Transverse colon (tissue), 4 donors: ENCODE measurements at regions not wholly inside any gene's neighbourhood (a gene's known extent, or its start where the extent isn't known, plus 50 kb on each side); places are given as distances from the start of the nearest gene placed in this dataset.

Source experiments
- DNase-seq: peaks from one replicate; pipeline ENCODE4 v3.0.0-alpha.2; 2019
- H3K27ac ChIP-seq, 4 donors: fragments of 200-600 bp; sonication (generic); 2 replicates each; pipeline ENCODE4 v1.5.1; 2016 to 2018; ENCODE audit warnings: inconsistent platforms in 4 of 4
- H3K27me3 ChIP-seq: fragments of 200-600 bp; sonication (generic); 2 replicates; pipeline ENCODE4 v1.5.1; 2017; ENCODE audit warnings: inconsistent platforms
- H3K36me3 ChIP-seq, 4 donors: fragments of 200-600 bp; sonication (generic); 2 replicates each; pipeline ENCODE4 v1.5.1; 2017 to 2019; ENCODE audit warnings: inconsistent platforms in 4 of 4
- H3K4me1 ChIP-seq, 4 donors: fragments of 200-600 bp; sonication (generic); 2 replicates each; pipeline ENCODE4 v1.5.1; 2017 to 2020; ENCODE audit warnings: inconsistent platforms in 4 of 4
- H3K4me3 ChIP-seq, 4 donors: fragments of 200-600 bp; sonication (generic); 1 replicate in 1 of 4; 2 replicates in 3 of 4; pipeline versions ENCODE4 v1.5.1 to v1.6.1; 2017 to 2019; ENCODE audit warnings: inconsistent platforms in 4 of 4
- H3K9me3 ChIP-seq, 2 donors: fragments of 200-600 bp; sonication (generic); 2 replicates each; pipeline ENCODE4 v1.5.1; 2017 to 2019; ENCODE audit warnings: inconsistent platforms in 2 of 2
- EP300 ChIP-seq: sonication (generic); formaldehyde crosslinking; IDR thresholded peaks from one replicate; pipeline ENCODE4 v1.6.1; 2017; ENCODE audit warnings: antibody characterized with exemption, low read depth
- POLR2A ChIP-seq: fragments of 450-650 bp; IDR thresholded peaks from one replicate; pipeline ENCODE4 v1.6.1; 2016; ENCODE audit warnings: antibody characterized with exemption, mild to moderate bottlenecking, moderate library complexity
- POLR2AphosphoS5 ChIP-seq, 3 donors: sonication (generic); formaldehyde crosslinking; IDR thresholded peaks; one replicate each; pipeline ENCODE4 v1.6.1; 2016; ENCODE audit warnings: antibody characterized with exemption in 3 of 3
- WGBS, 2 donors: methylation state at CpG; one replicate each; pipeline ENCODE4 v1.1.5; 2018; ENCODE audit warnings: low coverage in 1 of 2; 5-methylcytosine and 5-hydroxymethylcytosine counted together
- in situ Hi-C, 4 donors: fragments of 200-750 bp; cut with MboI; loops; one replicate each; pipeline versions ENCODE4 v1.15.0 to v1.15.1; 2017; ENCODE audit warnings: low sequenced_read_pairs in 3 of 4, low pct_ligation_motif_present in 1 of 4, low pct_unique_long_range_greater_than_20kb in 1 of 4
- intact Hi-C: fragments of 100-400 bp; cut with DNase I; formaldehyde crosslinking; loops from one replicate; pipeline ENCODE4 v1.15.1; 2023; ENCODE audit warnings: low total_unique reads
- TF ChIP-seq, protein P1 (sequence below), 5 experiments: fragments of 200-600 bp in 3 of 5; fragments of 450-650 bp in 2 of 5; sonication (generic) in 3 of 5; IDR thresholded peaks; 1 replicate in 2 of 5; 2 replicates in 3 of 5; pipeline ENCODE4 v1.5.1; 2016 to 2017; ENCODE audit warnings: antibody characterized with exemption in 5 of 5, inconsistent platforms in 3 of 5, mild to moderate bottlenecking in 2 of 5, moderate library complexity in 1 of 5

DNA sequence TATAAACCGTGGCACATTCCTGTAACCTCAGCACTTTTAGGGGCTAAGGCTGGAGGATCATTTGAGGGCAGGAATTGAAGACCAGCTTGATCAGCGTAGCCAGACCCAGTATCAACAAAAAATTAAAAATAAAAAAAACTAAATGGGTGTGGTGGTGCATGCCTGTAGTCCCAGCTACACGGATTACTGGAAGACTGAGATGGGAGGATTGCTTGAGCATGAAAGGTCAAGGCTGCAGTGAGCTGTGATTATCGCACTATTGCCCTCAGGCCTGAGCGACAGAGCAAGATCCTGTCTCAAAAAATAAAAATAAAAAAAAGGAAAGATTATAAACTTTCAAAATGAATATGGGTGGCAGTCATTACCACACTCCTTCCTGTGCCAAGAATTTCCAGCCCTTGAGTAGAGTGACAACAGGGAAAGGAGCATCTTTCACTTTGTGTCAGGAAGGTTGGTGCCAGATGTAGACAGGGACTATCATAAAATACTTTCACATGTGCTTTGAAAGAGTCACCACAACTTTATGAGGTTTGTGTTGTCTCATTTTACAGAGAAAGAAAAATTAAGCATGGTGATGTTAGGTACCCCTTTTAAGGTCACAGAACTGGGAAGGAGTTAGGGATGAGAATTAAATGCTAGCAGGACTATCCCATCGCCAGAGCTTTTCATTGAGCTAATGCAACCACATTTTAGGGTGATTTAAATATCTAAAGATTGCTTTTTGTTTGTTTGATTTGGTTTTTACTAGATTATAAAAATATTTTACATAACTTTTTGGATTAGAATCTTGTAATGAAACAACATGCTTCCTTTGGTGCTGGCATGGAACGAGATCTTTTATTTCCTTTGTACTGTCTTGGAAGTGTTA, 1617.4 kb upstream of the ACVR2A start:
- Histone ChIP-seq H3K36me3 (no peaks in the 10 kb centered on the region), H3K27me3 (no peaks in the 10 kb centered on the region), H3K4me3 (no peak overlapping the region), H3K4me1 (no peaks in the 10 kb centered on the region), H3K9me3 (no peaks in the 10 kb centered on the region), H3K27ac (no peak overlapping the region)
- TF ChIP-seq EP300 (no peak), POLR2AphosphoS5 (IDR thresholded peaks at IDR 0.05) (no peak), POLR2A (no peak)
- TF ChIP-seq, protein P1, sequence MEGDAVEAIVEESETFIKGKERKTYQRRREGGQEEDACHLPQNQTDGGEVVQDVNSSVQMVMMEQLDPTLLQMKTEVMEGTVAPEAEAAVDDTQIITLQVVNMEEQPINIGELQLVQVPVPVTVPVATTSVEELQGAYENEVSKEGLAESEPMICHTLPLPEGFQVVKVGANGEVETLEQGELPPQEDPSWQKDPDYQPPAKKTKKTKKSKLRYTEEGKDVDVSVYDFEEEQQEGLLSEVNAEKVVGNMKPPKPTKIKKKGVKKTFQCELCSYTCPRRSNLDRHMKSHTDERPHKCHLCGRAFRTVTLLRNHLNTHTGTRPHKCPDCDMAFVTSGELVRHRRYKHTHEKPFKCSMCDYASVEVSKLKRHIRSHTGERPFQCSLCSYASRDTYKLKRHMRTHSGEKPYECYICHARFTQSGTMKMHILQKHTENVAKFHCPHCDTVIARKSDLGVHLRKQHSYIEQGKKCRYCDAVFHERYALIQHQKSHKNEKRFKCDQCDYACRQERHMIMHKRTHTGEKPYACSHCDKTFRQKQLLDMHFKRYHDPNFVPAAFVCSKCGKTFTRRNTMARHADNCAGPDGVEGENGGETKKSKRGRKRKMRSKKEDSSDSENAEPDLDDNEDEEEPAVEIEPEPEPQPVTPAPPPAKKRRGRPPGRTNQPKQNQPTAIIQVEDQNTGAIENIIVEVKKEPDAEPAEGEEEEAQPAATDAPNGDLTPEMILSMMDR (IDR thresholded peaks at IDR 0.05) = no peak
- WGBS, 2 donors = 67 to 75% methylated on average over 6 to 7 of the region's 7 CpGs
- intact Hi-C loops = no loop called here
- DNase-seq = no peak
- in situ Hi-C loops = no loop called here

DNA sequence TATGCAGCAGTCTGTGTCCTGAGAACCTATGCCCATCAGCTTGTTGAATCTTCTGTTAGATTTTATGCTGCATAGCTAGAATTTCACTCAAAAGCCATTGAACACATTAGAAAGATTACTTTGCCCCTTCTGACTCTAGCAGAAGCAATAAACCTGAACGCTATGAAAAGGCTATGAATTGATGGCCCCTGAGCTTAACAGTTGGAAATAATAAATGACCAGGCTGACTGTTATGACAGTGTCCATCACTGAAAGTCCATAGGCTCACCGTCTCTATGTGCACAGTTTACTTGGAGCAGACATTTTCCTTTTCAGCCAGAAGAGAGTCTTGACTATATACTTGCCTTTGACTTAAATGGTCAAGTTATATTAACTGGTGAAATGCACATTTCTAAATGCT, 1618.8 kb upstream of the ACVR2A start:
- no peaks in the 10 kb centered on the region for H3K9me3 ChIP-seq
- H3K36me3 ChIP-seq = no peaks in the 10 kb centered on the region
- no peaks in the 10 kb centered on the region for H3K4me1 ChIP-seq
- no peak overlapping the region for H3K27ac ChIP-seq
- 79 to 86% methylated on average over 1 to 2 of the region's 2 CpGs for WGBS, 2 donors
- in situ Hi-C loops = no loop called here
- DNase-seq = no peak
- intact Hi-C loops = no loop called here
- TF ChIP-seq POLR2AphosphoS5 (IDR thresholded peaks at IDR 0.05) = no peak
- TF ChIP-seq, protein P1 (IDR thresholded peaks at IDR 0.05) = no peak
- no peak for TF ChIP-seq POLR2A
- TF ChIP-seq EP300 = no peak
- no peaks in the 10 kb centered on the region for H3K27me3 ChIP-seq
- H3K4me3 ChIP-seq = no peak overlapping the region

DNA sequence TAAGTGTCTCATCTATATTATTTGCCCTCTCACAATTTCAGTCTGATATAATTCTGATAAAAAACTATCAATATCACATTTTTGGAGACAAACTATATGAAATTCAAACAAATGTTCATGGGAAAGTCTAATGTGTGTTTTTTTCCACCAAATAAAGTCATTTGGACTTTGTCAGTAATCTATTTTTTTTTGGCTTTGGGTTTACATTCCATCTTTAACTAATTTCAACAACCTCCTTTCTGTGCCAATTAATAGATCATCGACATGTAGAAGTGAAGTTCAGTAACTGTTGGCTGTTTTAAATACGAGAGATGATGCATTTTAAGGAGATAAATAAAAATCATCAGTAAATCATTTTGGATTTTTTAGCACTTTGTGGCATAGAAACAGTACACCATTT, 1623.0 kb upstream of the ACVR2A start:
- Histone ChIP-seq H3K4me3 (no peak overlapping the region), H3K27ac (no peak overlapping the region), H3K27me3 (no peaks in the 10 kb centered on the region), H3K9me3 (no peaks in the 10 kb centered on the region), H3K4me1 (no peaks in the 10 kb centered on the region), H3K36me3 (no peaks in the 10 kb centered on the region)
- 64 to 72% methylated on average over 2 of the region's 2 CpGs for WGBS, 2 donors
- TF ChIP-seq, protein P1 (IDR thresholded peaks at IDR 0.05) = no peak
- TF ChIP-seq EP300 (no peak), POLR2AphosphoS5 (IDR thresholded peaks at IDR 0.05) (no peak), POLR2A (no peak)
- intact Hi-C loops (no loop called here), in situ Hi-C loops (no loop called here)
- no peak for DNase-seq

DNA sequence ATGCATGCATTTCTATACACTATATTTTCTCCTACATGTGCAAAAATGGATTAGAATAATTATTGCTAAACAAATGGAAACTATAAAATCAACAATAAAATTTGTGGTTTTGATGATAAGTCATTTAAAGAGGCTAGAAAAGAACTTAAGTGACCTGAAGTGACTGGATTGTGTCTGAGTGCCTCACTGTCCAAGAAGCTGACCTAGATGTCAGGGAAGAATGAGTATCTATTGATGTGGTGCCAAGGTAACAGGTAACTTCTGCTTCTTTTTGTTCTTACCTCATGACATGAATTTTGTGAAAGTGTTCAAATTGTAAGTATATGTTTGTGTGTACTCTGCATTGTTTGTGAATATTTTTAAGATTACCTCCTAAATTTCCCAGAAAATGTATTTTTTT, 1623.9 kb upstream of the ACVR2A start:
- no peak overlapping the region for H3K27ac ChIP-seq
- no peak for DNase-seq
- H3K36me3 ChIP-seq = no peaks in the 10 kb centered on the region
- H3K9me3 ChIP-seq = no peaks in the 10 kb centered on the region
- no peaks in the 10 kb centered on the region for H3K27me3 ChIP-seq
- TF ChIP-seq EP300 (no peak), POLR2AphosphoS5 (IDR thresholded peaks at IDR 0.05) (no peak), POLR2A (no peak)
- TF ChIP-seq, protein P1 (IDR thresholded peaks at IDR 0.05) = no peak
- in situ Hi-C loops (no loop called here), intact Hi-C loops (no loop called here)
- no peaks in the 10 kb centered on the region for H3K4me1 ChIP-seq
- no peak overlapping the region for H3K4me3 ChIP-seq
